ENCODE measurements at regions not wholly inside any gene's neighbourhood (a gene's known extent, or its start where the extent isn't known, plus 50 kb on each side); places are given as distances from the start of the nearest gene placed in this dataset.
A peak's percentile ranks its signal among the peaks of the same experiment; 100 is the strongest.

- no peak overlapping the region for H3K27ac ChIP-seq (ENCODE audit: low read depth in 1 of 3, low read length in 2 of 3)
- H3K36me3 ChIP-seq (ENCODE audit: control insufficient read depth in 3 of 3, insufficient read depth in 2 of 3, low read depth in 1 of 3, low read length in 3 of 3), result no peaks in the 10 kb centered on the region
- H3K9me3 ChIP-seq (ENCODE audit: control insufficient read depth in 2 of 2, insufficient read depth in 1 of 2, low read depth in 1 of 2, low read length in 1 of 2), result no peaks in the 10 kb centered on the region
- WGBS, 3 donors, result 67 to 88% (median 86%) methylated on average over 3 of the region's 3 CpGs
- DNase-seq (no peak), FAIRE-seq (no peak)
- no peaks in the 10 kb centered on the region for H3K4me1 ChIP-seq (ENCODE audit: control insufficient read depth in 3 of 3, insufficient read depth in 2 of 3, low read depth in 1 of 3, low read length in 2 of 3)
- no peaks in the 10 kb centered on the region for H3K27me3 ChIP-seq (ENCODE audit: control insufficient read depth in 3 of 3, insufficient read depth in 3 of 3, low read length in 3 of 3)
- H3K4me3 ChIP-seq (ENCODE audit: low read depth in 1 of 3, low read length in 3 of 3), result no peak overlapping the region
Measured at GRCh38 chr7:26499315-26499897, 207.7 kb downstream of the SNX10 start.

DNA sequence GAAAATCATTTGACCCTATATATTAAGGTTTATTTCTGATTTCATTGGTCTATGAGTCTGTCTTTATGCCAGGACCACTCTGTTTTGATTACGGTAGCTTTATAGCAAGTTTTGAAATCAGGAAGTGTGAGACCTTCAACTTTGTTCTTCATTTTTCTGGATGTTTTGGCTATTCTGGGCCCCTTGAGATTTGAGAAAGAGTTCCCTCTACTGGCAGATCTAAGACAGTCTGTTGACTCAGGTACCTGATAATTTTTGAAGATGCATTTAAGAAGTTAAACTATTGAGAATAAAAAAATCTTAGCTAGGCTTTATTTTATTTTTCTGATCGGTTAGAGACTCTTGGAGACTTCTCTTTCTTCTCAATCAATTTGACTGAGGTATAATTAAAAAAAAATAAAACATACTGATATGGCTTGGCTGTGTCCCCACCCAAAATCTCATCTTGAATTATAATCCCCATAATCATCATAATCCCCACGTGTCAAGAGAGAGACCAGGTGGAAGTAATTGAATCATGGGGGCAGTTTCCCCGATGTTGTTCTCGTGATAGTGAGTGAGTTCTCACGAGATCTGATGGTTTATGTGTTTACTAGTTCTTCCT, 209.2 kb downstream of the SNX10 start:
- WGBS, 3 donors, result 48 to 69% (median 56%) methylated on average over 6 of the region's 6 CpGs
- DNase-seq (peak in 1 of 2 donors; percentile 16), FAIRE-seq (no peak)
- Histone ChIP-seq H3K4me3 (ENCODE audit: low read depth in 1 of 3, low read length in 3 of 3) (no peak overlapping the region), H3K36me3 (ENCODE audit: control insufficient read depth in 3 of 3, insufficient read depth in 2 of 3, low read depth in 1 of 3, low read length in 3 of 3) (no peaks in the 10 kb centered on the region), H3K4me1 (ENCODE audit: control insufficient read depth in 3 of 3, insufficient read depth in 2 of 3, low read depth in 1 of 3, low read length in 2 of 3) (no peaks in the 10 kb centered on the region), H3K27me3 (ENCODE audit: control insufficient read depth in 3 of 3, insufficient read depth in 3 of 3, low read length in 3 of 3) (no peaks in the 10 kb centered on the region), H3K27ac (ENCODE audit: low read depth in 1 of 3, low read length in 2 of 3) (no peak overlapping the region), H3K9me3 (ENCODE audit: control insufficient read depth in 2 of 2, insufficient read depth in 1 of 2, low read depth in 1 of 2, low read length in 1 of 2) (no peaks in the 10 kb centered on the region)

DNA sequence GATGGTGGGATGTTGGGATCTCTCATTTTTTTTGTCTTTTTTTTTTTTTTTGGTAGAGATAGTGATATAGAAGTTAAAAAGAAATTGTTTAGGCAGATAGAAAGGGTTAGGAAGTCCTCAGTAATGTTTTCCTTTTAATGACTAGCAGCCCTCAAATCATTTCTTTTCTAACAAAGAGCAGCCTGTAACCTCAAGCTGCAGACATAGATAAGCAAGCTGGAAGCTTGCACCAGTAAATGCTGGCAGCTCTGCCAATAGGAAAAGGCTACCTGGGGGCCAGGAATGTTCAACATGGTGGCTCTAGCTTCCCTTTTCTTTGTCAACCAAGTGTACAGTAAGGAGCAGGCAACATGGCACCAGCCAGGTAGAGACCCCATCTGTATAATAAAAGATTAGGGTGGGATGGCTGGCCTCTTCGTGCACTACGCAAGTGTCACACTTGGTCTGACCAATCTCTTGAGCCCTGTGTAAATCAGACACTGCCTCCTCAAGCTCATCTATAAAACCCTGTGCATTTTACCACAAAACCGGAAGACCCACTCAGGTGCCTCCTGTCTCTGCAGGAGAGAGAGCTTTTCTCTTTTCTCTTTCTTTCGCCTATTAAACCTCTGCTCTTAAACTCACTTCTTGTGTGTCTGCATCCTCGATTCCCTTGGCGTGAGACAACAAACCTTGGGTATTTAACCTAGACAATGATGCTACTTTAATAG, 212.9 kb downstream of the SNX10 start:
- WGBS, 3 donors, result 92 to 95% (median 93%) methylated on average over 6 of the region's 6 CpGs
- no peaks in the 10 kb centered on the region for H3K27me3 ChIP-seq (ENCODE audit: control insufficient read depth in 3 of 3, insufficient read depth in 3 of 3, low read length in 3 of 3)
- no peaks in the 10 kb centered on the region for H3K36me3 ChIP-seq (ENCODE audit: control insufficient read depth in 3 of 3, insufficient read depth in 2 of 3, low read depth in 1 of 3, low read length in 3 of 3)
- no peak overlapping the region for H3K27ac ChIP-seq (ENCODE audit: low read depth in 1 of 3, low read length in 2 of 3)
- FAIRE-seq (no peak), DNase-seq (no peak)
- H3K4me3 ChIP-seq (ENCODE audit: low read depth in 1 of 3, low read length in 3 of 3), result no peak overlapping the region
- peaks cover 0 to 5% (median 0%) of the 10 kb centered on the region in 3 donors for H3K4me1 ChIP-seq (ENCODE audit: control insufficient read depth in 3 of 3, insufficient read depth in 2 of 3, low read depth in 1 of 3, low read length in 2 of 3)
- H3K9me3 ChIP-seq (ENCODE audit: control insufficient read depth in 2 of 2, insufficient read depth in 1 of 2, low read depth in 1 of 2, low read length in 1 of 2), result no peaks in the 10 kb centered on the region

- no peak for FAIRE-seq
- DNase-seq, result no peak
- H3K4me3 ChIP-seq (ENCODE audit: low read depth in 1 of 3, low read length in 3 of 3), result no peak overlapping the region
Measured at GRCh38 chr7:26506196-26506595, 214.5 kb downstream of the SNX10 start.

GRCh38 chr7:26507108-26507987, 215.7 kb downstream of the SNX10 start:
- no peak overlapping the region for H3K27ac ChIP-seq (ENCODE audit: low read depth in 1 of 3, low read length in 2 of 3)
- DNase-seq (no peak), FAIRE-seq (no peak)
- H3K4me1 ChIP-seq (ENCODE audit: control insufficient read depth in 3 of 3, insufficient read depth in 2 of 3, low read depth in 1 of 3, low read length in 2 of 3), result peaks cover 0 to 5% (median 0%) of the 10 kb centered on the region in 3 donors
- peaks cover 0 to 2% (median 0%) of the 10 kb centered on the region in 3 donors for H3K27me3 ChIP-seq (ENCODE audit: control insufficient read depth in 3 of 3, insufficient read depth in 3 of 3, low read length in 3 of 3)
- H3K4me3 ChIP-seq (ENCODE audit: low read depth in 1 of 3, low read length in 3 of 3), result no peak overlapping the region
- WGBS, 3 donors, result 72 to 77% (median 72%) methylated on average over 10 of the region's 10 CpGs
- H3K9me3 ChIP-seq (ENCODE audit: control insufficient read depth in 2 of 2, insufficient read depth in 1 of 2, low read depth in 1 of 2, low read length in 1 of 2), result no peaks in the 10 kb centered on the region
- H3K36me3 ChIP-seq (ENCODE audit: control insufficient read depth in 3 of 3, insufficient read depth in 2 of 3, low read depth in 1 of 3, low read length in 3 of 3), result no peaks in the 10 kb centered on the region

More at GRCh38 chr7:26506196-26506595, 214.5 kb downstream of the SNX10 start:
- Histone ChIP-seq H3K36me3 (ENCODE audit: control insufficient read depth in 3 of 3, insufficient read depth in 2 of 3, low read depth in 1 of 3, low read length in 3 of 3) (no peaks in the 10 kb centered on the region), H3K27ac (ENCODE audit: low read depth in 1 of 3, low read length in 2 of 3) (no peak overlapping the region), H3K27me3 (ENCODE audit: control insufficient read depth in 3 of 3, insufficient read depth in 3 of 3, low read length in 3 of 3) (no peaks in the 10 kb centered on the region), H3K4me1 (ENCODE audit: control insufficient read depth in 3 of 3, insufficient read depth in 2 of 3, low read depth in 1 of 3, low read length in 2 of 3) (peaks cover 0 to 5% (median 0%) of the 10 kb centered on the region in 3 donors), H3K9me3 (ENCODE audit: control insufficient read depth in 2 of 2, insufficient read depth in 1 of 2, low read depth in 1 of 2, low read length in 1 of 2) (no peaks in the 10 kb centered on the region)
- 83 to 91% (median 89%) methylated on average over 7 of the region's 7 CpGs for WGBS, 3 donors

- DNase-seq, result peak in 1 of 2 donors; percentile 16
Measured at GRCh38 chr7:26508481-26508880, 216.8 kb downstream of the SNX10 start.

GRCh38 chr7:26508917-26509316, 217.3 kb downstream of the SNX10 start:
- WGBS, 3 donors, result 38 to 63% (median 43%) methylated on average over 5 of the region's 5 CpGs
- H3K36me3 ChIP-seq (ENCODE audit: control insufficient read depth in 3 of 3, insufficient read depth in 2 of 3, low read depth in 1 of 3, low read length in 3 of 3), result no peaks in the 10 kb centered on the region
- peaks cover 0 to 5% (median 0%) of the 10 kb centered on the region in 3 donors for H3K4me1 ChIP-seq (ENCODE audit: control insufficient read depth in 3 of 3, insufficient read depth in 2 of 3, low read depth in 1 of 3, low read length in 2 of 3)
- peaks cover 0 to 2% (median 0%) of the 10 kb centered on the region in 3 donors for H3K27me3 ChIP-seq (ENCODE audit: control insufficient read depth in 3 of 3, insufficient read depth in 3 of 3, low read length in 3 of 3)
- H3K27ac ChIP-seq (ENCODE audit: low read depth in 1 of 3, low read length in 2 of 3), result no peak overlapping the region
- no peak overlapping the region for H3K4me3 ChIP-seq (ENCODE audit: low read depth in 1 of 3, low read length in 3 of 3)
- FAIRE-seq, result no peak
- DNase-seq, result no peak
- no peaks in the 10 kb centered on the region for H3K9me3 ChIP-seq (ENCODE audit: control insufficient read depth in 2 of 2, insufficient read depth in 1 of 2, low read depth in 1 of 2, low read length in 1 of 2)

More at GRCh38 chr7:26508481-26508880, 216.8 kb downstream of the SNX10 start:
- H3K27me3 ChIP-seq (ENCODE audit: control insufficient read depth in 3 of 3, insufficient read depth in 3 of 3, low read length in 3 of 3), result peaks cover 0 to 2% (median 0%) of the 10 kb centered on the region in 3 donors
- H3K4me1 ChIP-seq (ENCODE audit: control insufficient read depth in 3 of 3, insufficient read depth in 2 of 3, low read depth in 1 of 3, low read length in 2 of 3), result peaks cover 0 to 5% (median 0%) of the 10 kb centered on the region in 3 donors
- no peak overlapping the region for H3K4me3 ChIP-seq (ENCODE audit: low read depth in 1 of 3, low read length in 3 of 3)
- H3K9me3 ChIP-seq (ENCODE audit: control insufficient read depth in 2 of 2, insufficient read depth in 1 of 2, low read depth in 1 of 2, low read length in 1 of 2), result no peaks in the 10 kb centered on the region
- H3K27ac ChIP-seq (ENCODE audit: low read depth in 1 of 3, low read length in 2 of 3), result no peak overlapping the region
- H3K36me3 ChIP-seq (ENCODE audit: control insufficient read depth in 3 of 3, insufficient read depth in 2 of 3, low read depth in 1 of 3, low read length in 3 of 3), result no peaks in the 10 kb centered on the region
- FAIRE-seq, result no peak
- WGBS, 3 donors, result 21 to 70% (median 39%) methylated on average over 8 of the region's 8 CpGs

All from small intestine (tissue), 7 donors.